H1 (cell line): ENCODE measurements at regions not wholly inside any gene's neighbourhood (a gene's known extent, or its start where the extent isn't known, plus 50 kb on each side); places are given as distances from the start of the nearest gene placed in this dataset.

ENCODE experiments used
- ATF3 ChIP-seq: IDR thresholded peaks from 2 replicates; pipeline ENCODE4 v1.6.1; 2011; ENCODE audit warnings: low read depth, mild to moderate bottlenecking, low read length; ENCODE audit not compliant: insufficient read depth
- EZH2 ChIP-seq: fragments of 200-600 bp; sonication (generic); IDR thresholded peaks from 2 replicates; pipeline ENCODE4 v1.7.1; 2012; ENCODE audit warnings: low read depth, mild to moderate bottlenecking, moderate library complexity, low read length, inconsistent platforms; ENCODE audit not compliant: severe bottlenecking
- FOSL1 ChIP-seq: IDR thresholded peaks from 2 replicates; pipeline ENCODE4 v1.6.1; 2011; ENCODE audit warnings: mild to moderate bottlenecking, low read depth, low read length, moderate library complexity; ENCODE audit not compliant: insufficient read depth
- HDAC6 ChIP-seq: IDR thresholded peaks from one replicate; pipeline ENCODE4 v1.7.1; 2012; ENCODE audit warnings: low read depth, mild to moderate bottlenecking, inconsistent platforms, low read length, moderate library complexity
- JUND ChIP-seq: IDR thresholded peaks from 2 replicates; pipeline ENCODE4 v1.6.1; 2011; ENCODE audit warnings: mild to moderate bottlenecking, improper control_type of control experiment, low read length
- MAFK ChIP-seq: IDR thresholded peaks from 2 replicates; pipeline ENCODE4 v1.6.1; 2012; ENCODE audit warnings: low read depth, mild to moderate bottlenecking, improper control_type of control experiment, low read length
- NANOG ChIP-seq: IDR thresholded peaks from 2 replicates; pipeline ENCODE4 v1.6.1; 2011; ENCODE audit warnings: low read length, low read depth, mild to moderate bottlenecking, inconsistent platforms; ENCODE audit not compliant: insufficient read depth, poor library complexity, severe bottlenecking
- SIRT6 ChIP-seq: IDR thresholded peaks from one replicate; pipeline ENCODE4 v1.7.1; 2012; ENCODE audit warnings: low read length, inconsistent platforms
- TCF12 ChIP-seq: IDR thresholded peaks from 2 replicates; pipeline ENCODE4 v1.6.1; 2011; ENCODE audit warnings: low read depth, mild to moderate bottlenecking, low read length
- TF ChIP-seq, protein P1 (sequence below): fragments of 300-600 bp; sonication (generic); IDR thresholded peaks from 2 replicates; pipeline ENCODE4 v1.7.1; 2012; ENCODE audit warnings: low read length, moderate library complexity, mild to moderate bottlenecking, inconsistent platforms; ENCODE audit not compliant: insufficient replicate concordance

DNA sequence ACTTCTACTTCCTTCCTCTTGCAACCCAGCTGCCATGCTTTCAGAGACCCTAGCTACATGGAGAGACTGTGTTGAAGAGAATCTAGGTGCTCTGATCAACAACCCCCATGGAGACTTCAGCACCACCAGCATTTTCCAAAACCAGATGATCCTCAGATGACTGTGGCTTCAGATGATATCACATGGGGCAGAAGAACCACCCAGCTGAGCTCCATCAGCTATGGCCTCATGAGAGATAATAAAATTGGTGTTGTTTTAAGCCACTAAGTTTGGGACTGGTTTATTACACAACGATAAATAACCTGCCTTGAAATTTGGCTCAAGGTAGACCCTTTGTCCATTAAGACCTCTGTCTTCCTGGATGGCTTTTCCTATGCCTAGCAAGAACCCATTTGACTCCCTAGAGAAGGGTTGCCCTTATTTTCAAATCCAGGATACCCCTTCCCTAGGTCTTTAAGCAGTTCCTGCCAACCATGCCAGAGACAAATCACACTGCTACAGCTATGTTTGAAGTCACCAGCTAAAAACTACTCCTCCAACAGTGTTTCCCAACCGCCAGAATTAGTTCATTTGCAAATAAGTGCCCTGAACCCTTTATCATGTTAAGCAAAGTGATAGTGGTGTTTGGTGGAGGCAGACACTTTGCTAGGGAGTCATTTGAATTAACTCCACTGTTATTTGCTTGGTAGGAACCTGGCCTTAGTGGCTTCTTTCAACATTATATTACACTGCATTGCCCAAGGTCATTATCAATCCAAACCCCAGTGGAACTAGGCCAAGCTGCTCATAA lies 136.9 kb upstream of the PALS2 start (continued):
- TF ChIP-seq ATF3 (no peak), JUND (no peak), TCF12 (no peak), SIRT6 (no peak), FOSL1 (no peak), EZH2 (no peak), MAFK (no peak), HDAC6 (no peak), NANOG (peak; percentile 69)
- TF ChIP-seq, protein P1, sequence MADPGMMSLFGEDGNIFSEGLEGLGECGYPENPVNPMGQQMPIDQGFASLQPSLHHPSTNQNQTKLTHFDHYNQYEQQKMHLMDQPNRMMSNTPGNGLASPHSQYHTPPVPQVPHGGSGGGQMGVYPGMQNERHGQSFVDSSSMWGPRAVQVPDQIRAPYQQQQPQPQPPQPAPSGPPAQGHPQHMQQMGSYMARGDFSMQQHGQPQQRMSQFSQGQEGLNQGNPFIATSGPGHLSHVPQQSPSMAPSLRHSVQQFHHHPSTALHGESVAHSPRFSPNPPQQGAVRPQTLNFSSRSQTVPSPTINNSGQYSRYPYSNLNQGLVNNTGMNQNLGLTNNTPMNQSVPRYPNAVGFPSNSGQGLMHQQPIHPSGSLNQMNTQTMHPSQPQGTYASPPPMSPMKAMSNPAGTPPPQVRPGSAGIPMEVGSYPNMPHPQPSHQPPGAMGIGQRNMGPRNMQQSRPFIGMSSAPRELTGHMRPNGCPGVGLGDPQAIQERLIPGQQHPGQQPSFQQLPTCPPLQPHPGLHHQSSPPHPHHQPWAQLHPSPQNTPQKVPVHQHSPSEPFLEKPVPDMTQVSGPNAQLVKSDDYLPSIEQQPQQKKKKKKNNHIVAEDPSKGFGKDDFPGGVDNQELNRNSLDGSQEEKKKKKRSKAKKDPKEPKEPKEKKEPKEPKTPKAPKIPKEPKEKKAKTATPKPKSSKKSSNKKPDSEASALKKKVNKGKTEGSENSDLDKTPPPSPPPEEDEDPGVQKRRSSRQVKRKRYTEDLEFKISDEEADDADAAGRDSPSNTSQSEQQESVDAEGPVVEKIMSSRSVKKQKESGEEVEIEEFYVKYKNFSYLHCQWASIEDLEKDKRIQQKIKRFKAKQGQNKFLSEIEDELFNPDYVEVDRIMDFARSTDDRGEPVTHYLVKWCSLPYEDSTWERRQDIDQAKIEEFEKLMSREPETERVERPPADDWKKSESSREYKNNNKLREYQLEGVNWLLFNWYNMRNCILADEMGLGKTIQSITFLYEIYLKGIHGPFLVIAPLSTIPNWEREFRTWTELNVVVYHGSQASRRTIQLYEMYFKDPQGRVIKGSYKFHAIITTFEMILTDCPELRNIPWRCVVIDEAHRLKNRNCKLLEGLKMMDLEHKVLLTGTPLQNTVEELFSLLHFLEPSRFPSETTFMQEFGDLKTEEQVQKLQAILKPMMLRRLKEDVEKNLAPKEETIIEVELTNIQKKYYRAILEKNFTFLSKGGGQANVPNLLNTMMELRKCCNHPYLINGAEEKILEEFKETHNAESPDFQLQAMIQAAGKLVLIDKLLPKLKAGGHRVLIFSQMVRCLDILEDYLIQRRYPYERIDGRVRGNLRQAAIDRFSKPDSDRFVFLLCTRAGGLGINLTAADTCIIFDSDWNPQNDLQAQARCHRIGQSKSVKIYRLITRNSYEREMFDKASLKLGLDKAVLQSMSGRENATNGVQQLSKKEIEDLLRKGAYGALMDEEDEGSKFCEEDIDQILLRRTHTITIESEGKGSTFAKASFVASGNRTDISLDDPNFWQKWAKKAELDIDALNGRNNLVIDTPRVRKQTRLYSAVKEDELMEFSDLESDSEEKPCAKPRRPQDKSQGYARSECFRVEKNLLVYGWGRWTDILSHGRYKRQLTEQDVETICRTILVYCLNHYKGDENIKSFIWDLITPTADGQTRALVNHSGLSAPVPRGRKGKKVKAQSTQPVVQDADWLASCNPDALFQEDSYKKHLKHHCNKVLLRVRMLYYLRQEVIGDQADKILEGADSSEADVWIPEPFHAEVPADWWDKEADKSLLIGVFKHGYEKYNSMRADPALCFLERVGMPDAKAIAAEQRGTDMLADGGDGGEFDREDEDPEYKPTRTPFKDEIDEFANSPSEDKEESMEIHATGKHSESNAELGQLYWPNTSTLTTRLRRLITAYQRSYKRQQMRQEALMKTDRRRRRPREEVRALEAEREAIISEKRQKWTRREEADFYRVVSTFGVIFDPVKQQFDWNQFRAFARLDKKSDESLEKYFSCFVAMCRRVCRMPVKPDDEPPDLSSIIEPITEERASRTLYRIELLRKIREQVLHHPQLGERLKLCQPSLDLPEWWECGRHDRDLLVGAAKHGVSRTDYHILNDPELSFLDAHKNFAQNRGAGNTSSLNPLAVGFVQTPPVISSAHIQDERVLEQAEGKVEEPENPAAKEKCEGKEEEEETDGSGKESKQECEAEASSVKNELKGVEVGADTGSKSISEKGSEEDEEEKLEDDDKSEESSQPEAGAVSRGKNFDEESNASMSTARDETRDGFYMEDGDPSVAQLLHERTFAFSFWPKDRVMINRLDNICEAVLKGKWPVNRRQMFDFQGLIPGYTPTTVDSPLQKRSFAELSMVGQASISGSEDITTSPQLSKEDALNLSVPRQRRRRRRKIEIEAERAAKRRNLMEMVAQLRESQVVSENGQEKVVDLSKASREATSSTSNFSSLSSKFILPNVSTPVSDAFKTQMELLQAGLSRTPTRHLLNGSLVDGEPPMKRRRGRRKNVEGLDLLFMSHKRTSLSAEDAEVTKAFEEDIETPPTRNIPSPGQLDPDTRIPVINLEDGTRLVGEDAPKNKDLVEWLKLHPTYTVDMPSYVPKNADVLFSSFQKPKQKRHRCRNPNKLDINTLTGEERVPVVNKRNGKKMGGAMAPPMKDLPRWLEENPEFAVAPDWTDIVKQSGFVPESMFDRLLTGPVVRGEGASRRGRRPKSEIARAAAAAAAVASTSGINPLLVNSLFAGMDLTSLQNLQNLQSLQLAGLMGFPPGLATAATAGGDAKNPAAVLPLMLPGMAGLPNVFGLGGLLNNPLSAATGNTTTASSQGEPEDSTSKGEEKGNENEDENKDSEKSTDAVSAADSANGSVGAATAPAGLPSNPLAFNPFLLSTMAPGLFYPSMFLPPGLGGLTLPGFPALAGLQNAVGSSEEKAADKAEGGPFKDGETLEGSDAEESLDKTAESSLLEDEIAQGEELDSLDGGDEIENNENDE, result peak; percentile 43
